Loucy (cell line): ENCODE measurements at regions not wholly inside any gene's neighbourhood (a gene's known extent, or its start where the extent isn't known, plus 50 kb on each side); places are given as distances from the start of the nearest gene placed in this dataset.

Source experiments
- CTCF ChIP-seq: fragments of 200-600 bp; sonication (generic); conservative IDR thresholded peaks from 2 replicates; pipeline ENCODE4 v1.5.1; 2014; ENCODE audit warnings: mild to moderate bottlenecking, antibody characterized with exemption, low read length
- EZH2phosphoT487 ChIP-seq: fragments of 200-600 bp; IDR thresholded peaks from 2 replicates; pipeline ENCODE4 v1.6.1; 2018; ENCODE audit warnings: antibody characterized with exemption, mild to moderate bottlenecking, moderate library complexity, borderline replicate concordance

DNA sequence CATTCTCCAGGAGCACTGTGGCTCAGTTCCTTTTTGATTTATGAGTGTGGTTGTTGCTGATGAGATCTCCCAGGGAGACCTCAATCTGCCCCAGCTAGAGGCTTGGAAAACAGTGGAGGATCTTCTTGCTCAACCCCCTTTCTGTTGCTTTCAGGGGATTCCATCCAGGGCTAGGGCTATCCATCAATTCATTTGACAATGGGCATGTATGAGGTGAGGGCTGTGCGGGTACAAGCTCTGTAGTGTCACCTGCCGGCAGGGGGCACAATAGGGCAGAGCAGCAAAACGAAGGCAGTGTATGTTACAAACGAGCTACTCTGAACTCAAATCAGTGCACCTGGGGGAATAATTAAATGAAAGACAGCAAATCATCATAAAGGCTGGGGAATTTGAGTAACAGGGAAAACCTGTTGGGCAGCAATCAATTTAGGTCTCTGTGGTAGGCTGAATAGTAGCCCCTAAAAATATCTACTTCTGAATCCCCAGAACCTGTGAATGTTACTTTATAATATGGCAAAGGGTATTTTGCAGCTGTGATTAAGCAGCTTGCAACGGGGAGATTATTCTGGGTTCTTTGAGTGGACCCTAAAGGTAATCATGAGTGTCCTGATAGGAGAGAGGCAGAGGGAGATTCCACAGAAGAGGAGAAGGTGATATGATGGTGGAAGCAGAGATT lies 170.3 kb upstream of the ZBED5 start:
- peak; percentile 95 for TF ChIP-seq CTCF
- TF ChIP-seq EZH2phosphoT487: no peak
